ENCODE measurements at regions not wholly inside any gene's neighbourhood (a gene's known extent, or its start where the extent isn't known, plus 50 kb on each side); places are given as distances from the start of the nearest gene placed in this dataset.

DNA sequence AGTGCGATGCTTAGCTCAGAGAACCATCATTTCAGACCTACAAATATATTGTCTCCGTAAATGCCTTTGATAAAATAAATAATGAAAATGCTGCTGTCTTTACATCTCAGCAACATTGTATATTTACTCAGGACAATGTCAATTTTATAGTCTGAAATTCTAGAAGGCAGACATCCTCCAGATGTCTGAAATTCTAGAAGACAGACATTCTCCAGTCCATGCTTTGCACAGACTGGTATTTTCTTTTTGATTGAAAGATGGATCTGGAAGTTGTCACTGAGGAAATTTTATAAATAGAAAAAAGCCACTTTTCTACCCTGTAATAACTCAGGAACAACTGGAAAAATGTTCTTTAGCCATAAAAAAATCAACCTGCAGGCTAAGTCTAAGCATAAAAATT lies 2293.3 kb downstream of the PCDH9 start:
- H3K27me3 Mint-ChIP-seq (ENCODE audit: insufficient read depth, low read depth, poor library complexity), result no peaks in the 10 kb centered on the region
- Histone ChIP-seq H4K20me1 (replicated peaks; ENCODE audit: insufficient read depth) (no peaks in the 10 kb centered on the region; the same call in 1 of the 2 replicates), H3K27ac (ENCODE audit: low read depth) (no peak overlapping the region), H2AFZ (no peak overlapping the region), H3F3A (replicated peaks; ENCODE audit: low read depth) (no peaks in the 10 kb centered on the region), H3K27me3 (ENCODE audit: insufficient read depth) (no peaks in the 10 kb centered on the region), H3K36me3 (ENCODE audit: insufficient read depth) (no peaks in the 10 kb centered on the region), H3K79me2 (replicated peaks; ENCODE audit: insufficient read depth) (no peaks in the 10 kb centered on the region), H3K4me3 (no peak overlapping the region), H3K4me2 (no peak overlapping the region), H3K9me2 (ENCODE audit: insufficient read depth) (no peaks in the 10 kb centered on the region), H3K4me1 (ENCODE audit: insufficient read depth) (no peaks in the 10 kb centered on the region)
- H3K4me3 Mint-ChIP-seq, result no peak overlapping the region
- no peak for ATAC-seq
- DNase-seq (ENCODE audit: low spot score), result no peak
- H3K9me3 Mint-ChIP-seq, result no peaks in the 10 kb centered on the region
- no peaks in the 10 kb centered on the region for H3K4me1 Mint-ChIP-seq
- 0 out of 3 replicates have a peak, but pooled peaks cover 3% of the 10 kb centered on the region for H3K36me3 Mint-ChIP-seq (ENCODE audit: low read depth)
- no peak overlapping the region for H3K27ac Mint-ChIP-seq
- TF ChIP-seq ZNF462 (CRISPR knock-in tag; IDR thresholded peaks at IDR 0.05) (no peak), NANOG (IDR thresholded peaks at IDR 0.05; ENCODE audit: borderline replicate concordance) (no peak), STAT1 (IDR thresholded peaks at IDR 0.05; ENCODE audit: unreplicated experiment) (no peak), ETS1 (IDR thresholded peaks at IDR 0.05) (no peak), JUNB (IDR thresholded peaks at IDR 0.05; ENCODE audit: unreplicated experiment) (no peak), ZNF331 (CRISPR knock-in tag; IDR thresholded peaks at IDR 0.05; ENCODE audit: low read depth) (no peak), CTCF (conservative IDR thresholded peaks at IDR 0.05; ENCODE audit: low read depth in 2 of 2) (no peak), CREB1 (CRISPR knock-in tag; IDR thresholded peaks at IDR 0.05; ENCODE audit: low read depth) (no peak)
- TF ChIP-seq, protein P1, sequence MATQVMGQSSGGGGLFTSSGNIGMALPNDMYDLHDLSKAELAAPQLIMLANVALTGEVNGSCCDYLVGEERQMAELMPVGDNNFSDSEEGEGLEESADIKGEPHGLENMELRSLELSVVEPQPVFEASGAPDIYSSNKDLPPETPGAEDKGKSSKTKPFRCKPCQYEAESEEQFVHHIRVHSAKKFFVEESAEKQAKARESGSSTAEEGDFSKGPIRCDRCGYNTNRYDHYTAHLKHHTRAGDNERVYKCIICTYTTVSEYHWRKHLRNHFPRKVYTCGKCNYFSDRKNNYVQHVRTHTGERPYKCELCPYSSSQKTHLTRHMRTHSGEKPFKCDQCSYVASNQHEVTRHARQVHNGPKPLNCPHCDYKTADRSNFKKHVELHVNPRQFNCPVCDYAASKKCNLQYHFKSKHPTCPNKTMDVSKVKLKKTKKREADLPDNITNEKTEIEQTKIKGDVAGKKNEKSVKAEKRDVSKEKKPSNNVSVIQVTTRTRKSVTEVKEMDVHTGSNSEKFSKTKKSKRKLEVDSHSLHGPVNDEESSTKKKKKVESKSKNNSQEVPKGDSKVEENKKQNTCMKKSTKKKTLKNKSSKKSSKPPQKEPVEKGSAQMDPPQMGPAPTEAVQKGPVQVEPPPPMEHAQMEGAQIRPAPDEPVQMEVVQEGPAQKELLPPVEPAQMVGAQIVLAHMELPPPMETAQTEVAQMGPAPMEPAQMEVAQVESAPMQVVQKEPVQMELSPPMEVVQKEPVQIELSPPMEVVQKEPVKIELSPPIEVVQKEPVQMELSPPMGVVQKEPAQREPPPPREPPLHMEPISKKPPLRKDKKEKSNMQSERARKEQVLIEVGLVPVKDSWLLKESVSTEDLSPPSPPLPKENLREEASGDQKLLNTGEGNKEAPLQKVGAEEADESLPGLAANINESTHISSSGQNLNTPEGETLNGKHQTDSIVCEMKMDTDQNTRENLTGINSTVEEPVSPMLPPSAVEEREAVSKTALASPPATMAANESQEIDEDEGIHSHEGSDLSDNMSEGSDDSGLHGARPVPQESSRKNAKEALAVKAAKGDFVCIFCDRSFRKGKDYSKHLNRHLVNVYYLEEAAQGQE (IDR thresholded peaks at IDR 0.05; ENCODE audit: unreplicated experiment), result no peak

Data from GM23338 (cell line).